Kidney (tissue), 13 donors: ENCODE measurements at regions not wholly inside any gene's neighbourhood (a gene's known extent, or its start where the extent isn't known, plus 50 kb on each side); places are given as distances from the start of the nearest gene placed in this dataset.

Experiments used
- DNase-seq, 5 donors: peaks; one replicate each; pipeline ENCODE4 v3.0.0-alpha.2; 2013 to 2020
- FAIRE-seq: peaks from 2 replicates; lab custom pipeline; 2012; peaks lifted over from hg19 to GRCh38; lab: Jason Lieb, UNC
- H3K27ac ChIP-seq, 2 donors: one replicate each; pipeline ENCODE4 v1.7.0; 2013; ENCODE audit warnings: low read depth in 2 of 2, low read length in 2 of 2, inconsistent platforms in 1 of 2
- H3K27me3 ChIP-seq: one replicate; pipeline ENCODE4 v1.7.1; 2013; ENCODE audit warnings: low read length, inconsistent platforms; ENCODE audit not compliant: control insufficient read depth, insufficient read depth
- H3K36me3 ChIP-seq, 3 donors: one replicate each; pipeline versions ENCODE4 v1.7.0 to v1.7.1; 2013; ENCODE audit warnings: low read length in 3 of 3, control low read depth in 1 of 3, inconsistent platforms in 1 of 3; ENCODE audit not compliant: insufficient read depth in 3 of 3, control insufficient read depth in 2 of 3
- H3K4me1 ChIP-seq, 3 donors: one replicate each; pipeline versions ENCODE4 v1.7.0 to v1.7.1; 2013; ENCODE audit warnings: low read length in 3 of 3, inconsistent platforms in 1 of 3, low read depth in 1 of 3; ENCODE audit not compliant: control insufficient read depth in 2 of 3, insufficient read depth in 2 of 3
- H3K4me3 ChIP-seq, 3 donors: one replicate each; pipeline versions ENCODE4 v1.7.0 to v1.8.1; 2013; ENCODE audit warnings: low read length in 3 of 3, control low read depth in 1 of 3, inconsistent platforms in 1 of 3
- H3K9ac ChIP-seq, 3 donors: one replicate each; pipeline versions ENCODE4 v1.7.0 to v1.7.1; 2013; ENCODE audit warnings: low read length in 3 of 3, control low read depth in 1 of 3, inconsistent platforms in 1 of 3
- H3K9me3 ChIP-seq, 3 donors: one replicate each; pipeline versions ENCODE4 v1.7.0 to v1.7.1; 2013; ENCODE audit warnings: low read length in 3 of 3, control low read depth in 1 of 3, inconsistent platforms in 1 of 3; ENCODE audit not compliant: control insufficient read depth in 2 of 3, insufficient read depth in 1 of 3
- intact Hi-C: fragments of 100-400 bp; cut with DNase I; formaldehyde crosslinking; loops from one replicate; pipeline ENCODE4 v1.11.1; 2022
- TF ChIP-seq, protein P1 (sequence below): IDR thresholded peaks from 3 replicates; pipeline ENCODE4 v1.5.1; 2012; ENCODE audit warnings: mild to moderate bottlenecking, moderate library complexity, borderline replicate concordance; ENCODE audit not compliant: insufficient read depth; ENCODE audit errors: extremely low read depth
- donor health status: control.
- donor health status: control.
- donor health status: control.
- donor health status: control.
- donor health status: control.
- donor health status: DM: yes; HTN: yes; CAD: no.
- donor health status: Normal renal cell carcinoma (clear cell type).

DNA sequence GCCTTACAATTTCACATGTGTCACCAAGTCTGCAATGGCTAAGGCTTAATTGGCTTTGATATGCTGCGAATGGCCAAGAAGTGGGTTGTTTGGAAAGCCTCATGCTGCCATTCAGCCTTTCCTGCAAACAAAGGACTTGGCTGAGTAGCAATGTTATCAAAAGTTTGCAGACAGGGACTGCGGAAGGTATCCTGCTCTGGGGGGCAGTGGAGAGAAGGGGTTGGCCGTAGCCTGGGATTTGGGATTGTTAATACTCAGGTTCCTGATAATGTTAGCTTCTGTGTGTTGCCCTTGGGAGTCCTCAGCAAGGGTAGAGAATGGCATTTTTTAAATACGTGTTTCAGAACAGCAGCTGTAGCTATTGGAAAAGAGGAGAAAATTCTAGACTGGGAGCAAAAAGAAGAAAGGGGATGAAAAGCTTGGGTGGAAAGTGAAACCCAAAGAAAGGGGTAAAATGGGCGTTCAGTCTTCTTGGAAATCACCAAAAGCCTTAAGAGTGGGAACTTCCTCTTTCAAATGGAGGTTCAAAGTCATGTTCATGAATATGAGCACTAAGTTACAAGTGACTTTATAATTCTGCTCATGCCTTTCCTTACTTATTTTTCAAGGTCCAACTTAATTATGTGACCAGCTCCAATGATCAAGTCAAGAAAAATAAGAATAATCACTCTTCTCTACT lies 325.1 kb downstream of the RNF144A start:
- FAIRE-seq: no peak
- no peak overlapping the region for H3K27ac ChIP-seq
- DNase-seq: no peak
- intact Hi-C loops: no loop called here
- H3K9me3 ChIP-seq: no peaks in the 10 kb centered on the region
- H3K36me3 ChIP-seq: no peaks in the 10 kb centered on the region
- H3K27me3 ChIP-seq: no peaks in the 10 kb centered on the region
- H3K9ac ChIP-seq: no peak overlapping the region
- no peak overlapping the region for H3K4me3 ChIP-seq
- TF ChIP-seq, protein P1, sequence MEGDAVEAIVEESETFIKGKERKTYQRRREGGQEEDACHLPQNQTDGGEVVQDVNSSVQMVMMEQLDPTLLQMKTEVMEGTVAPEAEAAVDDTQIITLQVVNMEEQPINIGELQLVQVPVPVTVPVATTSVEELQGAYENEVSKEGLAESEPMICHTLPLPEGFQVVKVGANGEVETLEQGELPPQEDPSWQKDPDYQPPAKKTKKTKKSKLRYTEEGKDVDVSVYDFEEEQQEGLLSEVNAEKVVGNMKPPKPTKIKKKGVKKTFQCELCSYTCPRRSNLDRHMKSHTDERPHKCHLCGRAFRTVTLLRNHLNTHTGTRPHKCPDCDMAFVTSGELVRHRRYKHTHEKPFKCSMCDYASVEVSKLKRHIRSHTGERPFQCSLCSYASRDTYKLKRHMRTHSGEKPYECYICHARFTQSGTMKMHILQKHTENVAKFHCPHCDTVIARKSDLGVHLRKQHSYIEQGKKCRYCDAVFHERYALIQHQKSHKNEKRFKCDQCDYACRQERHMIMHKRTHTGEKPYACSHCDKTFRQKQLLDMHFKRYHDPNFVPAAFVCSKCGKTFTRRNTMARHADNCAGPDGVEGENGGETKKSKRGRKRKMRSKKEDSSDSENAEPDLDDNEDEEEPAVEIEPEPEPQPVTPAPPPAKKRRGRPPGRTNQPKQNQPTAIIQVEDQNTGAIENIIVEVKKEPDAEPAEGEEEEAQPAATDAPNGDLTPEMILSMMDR: no peak
- no peaks in the 10 kb centered on the region for H3K4me1 ChIP-seq

DNA sequence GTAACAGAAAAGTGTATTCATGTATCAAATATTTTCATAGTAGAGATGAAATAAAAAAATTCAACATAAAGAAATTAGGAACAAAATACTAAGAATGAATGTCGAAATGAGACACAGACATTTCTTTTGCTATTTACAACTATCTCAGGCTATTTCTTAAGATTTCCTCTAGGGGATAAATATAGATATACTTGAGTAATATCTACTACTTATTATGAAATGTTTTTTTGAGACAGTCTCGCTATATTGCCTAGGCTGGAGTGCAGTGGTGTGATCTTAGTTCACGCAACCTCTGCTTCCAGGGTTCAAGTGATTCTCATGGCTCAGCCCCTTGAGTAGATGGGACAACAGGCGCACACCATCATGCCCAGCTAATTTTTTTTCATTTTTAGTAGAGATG lies 326.1 kb downstream of the RNF144A start:
- DNase-seq: no peak
- H3K9ac ChIP-seq: no peak overlapping the region
- FAIRE-seq: no peak
- no peaks in the 10 kb centered on the region for H3K27me3 ChIP-seq
- H3K9me3 ChIP-seq: no peaks in the 10 kb centered on the region
- no peak overlapping the region for H3K4me3 ChIP-seq
- intact Hi-C loops: no loop called here
- H3K4me1 ChIP-seq: no peaks in the 10 kb centered on the region
- TF ChIP-seq, protein P1: no peak
- no peak overlapping the region for H3K27ac ChIP-seq
- H3K36me3 ChIP-seq: no peaks in the 10 kb centered on the region

DNA sequence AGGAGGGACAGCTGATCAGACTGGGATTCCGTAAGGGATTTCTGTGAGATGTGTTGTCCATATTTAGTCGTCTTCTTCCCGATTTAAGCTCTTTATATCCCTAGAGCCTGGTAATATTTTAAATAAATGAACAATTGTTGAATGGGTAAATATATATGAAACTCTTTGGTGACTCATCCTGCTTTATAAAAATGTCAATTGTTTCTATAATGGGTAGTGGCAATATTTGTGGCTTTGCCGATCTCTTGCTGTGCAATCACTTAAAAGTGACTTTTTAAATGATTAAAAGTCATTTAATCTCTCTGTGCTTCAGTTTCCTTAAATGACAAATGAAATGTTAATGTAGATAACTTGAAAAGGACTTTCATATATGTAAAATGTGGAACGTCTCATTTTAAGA lies 339.2 kb downstream of the RNF144A start:
- FAIRE-seq (no peak), DNase-seq (no peak)
- Histone ChIP-seq H3K4me3 (no peak overlapping the region), H3K4me1 (no peaks in the 10 kb centered on the region), H3K9ac (no peak overlapping the region), H3K27ac (no peak overlapping the region), H3K36me3 (no peaks in the 10 kb centered on the region), H3K9me3 (no peaks in the 10 kb centered on the region), H3K27me3 (no peaks in the 10 kb centered on the region)
- intact Hi-C loops: no loop called here
- TF ChIP-seq, protein P1: no peak

DNA sequence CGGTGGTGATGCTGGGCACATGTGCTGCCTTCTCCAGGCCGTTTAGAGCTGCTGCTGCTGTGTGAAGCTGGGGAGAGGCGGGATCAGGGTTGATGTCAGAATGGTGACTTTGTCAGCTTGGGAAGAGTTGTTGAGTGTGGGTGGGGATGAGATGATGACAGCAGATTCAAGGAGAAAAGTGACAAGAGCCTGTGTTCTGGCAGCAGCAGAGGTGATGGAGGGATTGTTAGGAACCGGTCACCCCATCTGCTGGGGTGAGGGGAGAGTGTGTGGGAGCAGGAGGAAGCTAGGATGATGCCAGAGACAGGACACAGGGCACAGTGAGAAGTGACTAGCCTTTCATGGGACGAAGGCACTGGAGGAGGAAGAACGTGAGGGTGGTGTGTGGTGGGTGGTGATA lies 345.5 kb downstream of the RNF144A start:
- DNase-seq: no peak
- Histone ChIP-seq H3K9me3 (no peaks in the 10 kb centered on the region), H3K27me3 (no peaks in the 10 kb centered on the region), H3K27ac (no peak overlapping the region), H3K4me3 (no peak overlapping the region), H3K4me1 (no peaks in the 10 kb centered on the region), H3K9ac (no peak overlapping the region), H3K36me3 (no peaks in the 10 kb centered on the region)
- intact Hi-C loops: no loop called here
- FAIRE-seq: no peak
- TF ChIP-seq, protein P1: no peak
